HG03442 (cell line): ENCODE measurements at regions not wholly inside any gene's neighbourhood (a gene's known extent, or its start where the extent isn't known, plus 50 kb on each side); places are given as distances from the start of the nearest gene placed in this dataset.
"Not testable (repeated sequence)": the region's sequence is repeated elsewhere in the genome, so short reads cannot be mapped to it uniquely, and the experiment has no call there.

Experiments
- ATAC-seq: cut with Tn5 transposase; IDR thresholded peaks from one replicate; pipeline ENCODE4 v1.9.1; 2021; ENCODE audit warnings: mild to moderate bottlenecking, moderate library complexity; ENCODE audit not compliant: unreplicated experiment

- ATAC-seq: not testable (repeated sequence)
Measured at GRCh38 chr14:43128429-43128828, 1378.7 kb downstream of the FSCB start.

GRCh38 chr14:43127874-43128273 is 1379.2 kb downstream of the FSCB start:
- ATAC-seq: not testable (repeated sequence)

GRCh38 chr14:43123544-43123943 is 1383.5 kb downstream of the FSCB start:
- no peak for ATAC-seq

GRCh38 chr14:43119672-43120071 is 1387.4 kb downstream of the FSCB start:
- no peak for ATAC-seq

- ATAC-seq: no peak
Measured at GRCh38 chr14:43116341-43116740, 1390.7 kb downstream of the FSCB start.

GRCh38 chr14:43105305-43105704 is 1401.8 kb downstream of the FSCB start:
- ATAC-seq: no peak

- no peak for ATAC-seq
Measured at GRCh38 chr14:43090380-43090779, 1416.7 kb downstream of the FSCB start.

GRCh38 chr14:43087666-43088065 is 1419.4 kb downstream of the FSCB start:
- no peak for ATAC-seq

- ATAC-seq: no peak
Measured at GRCh38 chr14:43085819-43086218, 1421.3 kb downstream of the FSCB start.

- ATAC-seq: not testable (repeated sequence)
Measured at GRCh38 chr14:43067372-43067771, 1439.7 kb downstream of the FSCB start.

- no peak for ATAC-seq
Measured at GRCh38 chr14:43056106-43056505, 1449.4 kb downstream of the LRFN5 start.

- no peak for ATAC-seq
Measured at GRCh38 chr14:43052897-43053296, 1446.2 kb downstream of the LRFN5 start.

GRCh38 chr14:43043850-43044249 is 1437.2 kb downstream of the LRFN5 start:
- ATAC-seq: no peak

- no peak for ATAC-seq
Measured at GRCh38 chr14:43042408-43042807, 1435.7 kb downstream of the LRFN5 start.

GRCh38 chr14:43041976-43042375 is 1435.3 kb downstream of the LRFN5 start:
- ATAC-seq: no peak

- no peak for ATAC-seq
Measured at GRCh38 chr14:43041207-43041606, 1434.5 kb downstream of the LRFN5 start.

GRCh38 chr14:43039881-43040280 is 1433.2 kb downstream of the LRFN5 start:
- ATAC-seq: no peak

GRCh38 chr14:43031598-43031997 is 1424.9 kb downstream of the LRFN5 start:
- ATAC-seq: no peak

GRCh38 chr14:43022094-43022800 is 1415.6 kb downstream of the LRFN5 start:
- ATAC-seq: no peak

- no peak for ATAC-seq
Measured at GRCh38 chr14:43019826-43020225, 1413.2 kb downstream of the LRFN5 start.

GRCh38 chr14:43014338-43014737 is 1407.7 kb downstream of the LRFN5 start:
- no peak for ATAC-seq

GRCh38 chr14:43012817-43013216 is 1406.1 kb downstream of the LRFN5 start:
- ATAC-seq: no peak

GRCh38 chr14:43005807-43006206 is 1399.1 kb downstream of the LRFN5 start:
- no peak for ATAC-seq
